ENCODE measurements at regions not wholly inside any gene's neighbourhood (a gene's known extent, or its start where the extent isn't known, plus 50 kb on each side); places are given as distances from the start of the nearest gene placed in this dataset.

DNA sequence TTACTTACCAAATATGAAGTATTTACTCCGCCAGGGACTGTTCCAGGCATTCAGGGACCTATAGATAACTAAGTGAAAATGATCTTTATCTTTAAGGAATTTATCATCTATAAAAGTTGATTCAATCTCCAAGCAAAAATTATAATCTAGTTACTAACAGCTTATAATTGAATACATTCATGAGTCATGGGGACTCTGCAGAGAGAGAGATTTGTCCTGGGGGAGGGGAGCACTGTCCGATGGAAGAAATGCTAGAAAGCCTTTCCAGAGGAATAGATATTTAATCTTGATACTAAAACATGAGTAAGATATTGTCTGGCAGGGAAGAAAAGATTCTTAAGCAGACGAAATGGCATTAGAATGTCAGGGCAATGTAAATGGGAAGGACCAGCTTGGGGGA is 139.3 kb downstream of the CD164 start (continued):
- TF ChIP-seq, protein P1, sequence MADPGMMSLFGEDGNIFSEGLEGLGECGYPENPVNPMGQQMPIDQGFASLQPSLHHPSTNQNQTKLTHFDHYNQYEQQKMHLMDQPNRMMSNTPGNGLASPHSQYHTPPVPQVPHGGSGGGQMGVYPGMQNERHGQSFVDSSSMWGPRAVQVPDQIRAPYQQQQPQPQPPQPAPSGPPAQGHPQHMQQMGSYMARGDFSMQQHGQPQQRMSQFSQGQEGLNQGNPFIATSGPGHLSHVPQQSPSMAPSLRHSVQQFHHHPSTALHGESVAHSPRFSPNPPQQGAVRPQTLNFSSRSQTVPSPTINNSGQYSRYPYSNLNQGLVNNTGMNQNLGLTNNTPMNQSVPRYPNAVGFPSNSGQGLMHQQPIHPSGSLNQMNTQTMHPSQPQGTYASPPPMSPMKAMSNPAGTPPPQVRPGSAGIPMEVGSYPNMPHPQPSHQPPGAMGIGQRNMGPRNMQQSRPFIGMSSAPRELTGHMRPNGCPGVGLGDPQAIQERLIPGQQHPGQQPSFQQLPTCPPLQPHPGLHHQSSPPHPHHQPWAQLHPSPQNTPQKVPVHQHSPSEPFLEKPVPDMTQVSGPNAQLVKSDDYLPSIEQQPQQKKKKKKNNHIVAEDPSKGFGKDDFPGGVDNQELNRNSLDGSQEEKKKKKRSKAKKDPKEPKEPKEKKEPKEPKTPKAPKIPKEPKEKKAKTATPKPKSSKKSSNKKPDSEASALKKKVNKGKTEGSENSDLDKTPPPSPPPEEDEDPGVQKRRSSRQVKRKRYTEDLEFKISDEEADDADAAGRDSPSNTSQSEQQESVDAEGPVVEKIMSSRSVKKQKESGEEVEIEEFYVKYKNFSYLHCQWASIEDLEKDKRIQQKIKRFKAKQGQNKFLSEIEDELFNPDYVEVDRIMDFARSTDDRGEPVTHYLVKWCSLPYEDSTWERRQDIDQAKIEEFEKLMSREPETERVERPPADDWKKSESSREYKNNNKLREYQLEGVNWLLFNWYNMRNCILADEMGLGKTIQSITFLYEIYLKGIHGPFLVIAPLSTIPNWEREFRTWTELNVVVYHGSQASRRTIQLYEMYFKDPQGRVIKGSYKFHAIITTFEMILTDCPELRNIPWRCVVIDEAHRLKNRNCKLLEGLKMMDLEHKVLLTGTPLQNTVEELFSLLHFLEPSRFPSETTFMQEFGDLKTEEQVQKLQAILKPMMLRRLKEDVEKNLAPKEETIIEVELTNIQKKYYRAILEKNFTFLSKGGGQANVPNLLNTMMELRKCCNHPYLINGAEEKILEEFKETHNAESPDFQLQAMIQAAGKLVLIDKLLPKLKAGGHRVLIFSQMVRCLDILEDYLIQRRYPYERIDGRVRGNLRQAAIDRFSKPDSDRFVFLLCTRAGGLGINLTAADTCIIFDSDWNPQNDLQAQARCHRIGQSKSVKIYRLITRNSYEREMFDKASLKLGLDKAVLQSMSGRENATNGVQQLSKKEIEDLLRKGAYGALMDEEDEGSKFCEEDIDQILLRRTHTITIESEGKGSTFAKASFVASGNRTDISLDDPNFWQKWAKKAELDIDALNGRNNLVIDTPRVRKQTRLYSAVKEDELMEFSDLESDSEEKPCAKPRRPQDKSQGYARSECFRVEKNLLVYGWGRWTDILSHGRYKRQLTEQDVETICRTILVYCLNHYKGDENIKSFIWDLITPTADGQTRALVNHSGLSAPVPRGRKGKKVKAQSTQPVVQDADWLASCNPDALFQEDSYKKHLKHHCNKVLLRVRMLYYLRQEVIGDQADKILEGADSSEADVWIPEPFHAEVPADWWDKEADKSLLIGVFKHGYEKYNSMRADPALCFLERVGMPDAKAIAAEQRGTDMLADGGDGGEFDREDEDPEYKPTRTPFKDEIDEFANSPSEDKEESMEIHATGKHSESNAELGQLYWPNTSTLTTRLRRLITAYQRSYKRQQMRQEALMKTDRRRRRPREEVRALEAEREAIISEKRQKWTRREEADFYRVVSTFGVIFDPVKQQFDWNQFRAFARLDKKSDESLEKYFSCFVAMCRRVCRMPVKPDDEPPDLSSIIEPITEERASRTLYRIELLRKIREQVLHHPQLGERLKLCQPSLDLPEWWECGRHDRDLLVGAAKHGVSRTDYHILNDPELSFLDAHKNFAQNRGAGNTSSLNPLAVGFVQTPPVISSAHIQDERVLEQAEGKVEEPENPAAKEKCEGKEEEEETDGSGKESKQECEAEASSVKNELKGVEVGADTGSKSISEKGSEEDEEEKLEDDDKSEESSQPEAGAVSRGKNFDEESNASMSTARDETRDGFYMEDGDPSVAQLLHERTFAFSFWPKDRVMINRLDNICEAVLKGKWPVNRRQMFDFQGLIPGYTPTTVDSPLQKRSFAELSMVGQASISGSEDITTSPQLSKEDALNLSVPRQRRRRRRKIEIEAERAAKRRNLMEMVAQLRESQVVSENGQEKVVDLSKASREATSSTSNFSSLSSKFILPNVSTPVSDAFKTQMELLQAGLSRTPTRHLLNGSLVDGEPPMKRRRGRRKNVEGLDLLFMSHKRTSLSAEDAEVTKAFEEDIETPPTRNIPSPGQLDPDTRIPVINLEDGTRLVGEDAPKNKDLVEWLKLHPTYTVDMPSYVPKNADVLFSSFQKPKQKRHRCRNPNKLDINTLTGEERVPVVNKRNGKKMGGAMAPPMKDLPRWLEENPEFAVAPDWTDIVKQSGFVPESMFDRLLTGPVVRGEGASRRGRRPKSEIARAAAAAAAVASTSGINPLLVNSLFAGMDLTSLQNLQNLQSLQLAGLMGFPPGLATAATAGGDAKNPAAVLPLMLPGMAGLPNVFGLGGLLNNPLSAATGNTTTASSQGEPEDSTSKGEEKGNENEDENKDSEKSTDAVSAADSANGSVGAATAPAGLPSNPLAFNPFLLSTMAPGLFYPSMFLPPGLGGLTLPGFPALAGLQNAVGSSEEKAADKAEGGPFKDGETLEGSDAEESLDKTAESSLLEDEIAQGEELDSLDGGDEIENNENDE (IDR thresholded peaks at IDR 0.05; ENCODE audit: insufficient replicate concordance, low read length) = no peak
- no peak for TF ChIP-seq CTCF (IDR thresholded peaks at IDR 0.05; ENCODE audit: control extremely low read depth in 1 of 3, insufficient read depth in 1 of 3, low read depth in 1 of 3, low read length in 3 of 3)
- no peak for TF ChIP-seq RAD21 (IDR thresholded peaks at IDR 0.05 in 1 of 2, conservative IDR thresholded peaks at IDR 0.05 in 1 of 2; ENCODE audit: low read depth in 2 of 2, low read length in 2 of 2)
- no peak for TF ChIP-seq KDM5A (IDR thresholded peaks at IDR 0.05; ENCODE audit: low read length)
- TF ChIP-seq SRF (IDR thresholded peaks at IDR 0.05; ENCODE audit: low read depth, low read length) = no peak
- no peak for TF ChIP-seq ASH2L (IDR thresholded peaks at IDR 0.05; ENCODE audit: low read length)
- TF ChIP-seq EZH2 (IDR thresholded peaks at IDR 0.05; ENCODE audit: low read depth, low read length, severe bottlenecking) = no peak
- TF ChIP-seq SAP30 (IDR thresholded peaks at IDR 0.05; ENCODE audit: insufficient read depth, insufficient replicate concordance, low read length) = no peak
- no peak for TF ChIP-seq CBX8 (IDR thresholded peaks at IDR 0.05; ENCODE audit: borderline replicate concordance, low read depth, low read length)
